Endothelial cell of umbilical vein (primary cell): ENCODE measurements at regions not wholly inside any gene's neighbourhood (a gene's known extent, or its start where the extent isn't known, plus 50 kb on each side); places are given as distances from the start of the nearest gene placed in this dataset.

Source experiments
- BruUV-seq: library from RNA; stranded (reverse); fragments of 400-500 nt; replicated peaks from 2 replicates; lab custom pipeline; 2021; lab: Mats Ljungman, UMichigan
- CTCF ChIA-PET: fragments of 300-600, 350-600 bp; sonication (Branson Sonifier 250); formaldehyde crosslinking; loops from one replicate; lab custom pipeline; 2021; ENCODE audit warnings: antibody characterized with exemption, inconsistent platforms; lab: Charles Lee
- POLR2A ChIA-PET: fragments of 300-600, 350-600 bp; sonication (Branson Sonifier 250); formaldehyde crosslinking; loops from one replicate; lab custom pipeline; 2021; ENCODE audit warnings: antibody characterized with exemption, inconsistent platforms; lab: Charles Lee
- DNase-seq: peaks from one replicate; pipeline ENCODE4 v3.0.0-alpha.2; 2011; ENCODE audit warnings: low read depth, low spot score
- FAIRE-seq: peaks from 2 replicates; lab custom pipeline; 2011; peaks lifted over from hg19 to GRCh38; lab: Jason Lieb, UNC
- H2AFZ ChIP-seq: 2 replicates; pipeline ENCODE4 v1.6.0; 2012; ENCODE audit warnings: low read depth, low read length, control low read depth, inconsistent platforms
- H3K27ac ChIP-seq: 2 replicates; pipeline ENCODE4 v1.5.1; 2011; ENCODE audit warnings: low read depth, mild to moderate bottlenecking, control low read depth, low read length, moderate library complexity; ENCODE audit not compliant: insufficient read depth
- H3K27me3 ChIP-seq, 2 experiments: 2 replicates each; pipeline versions ENCODE4 v1.6.0 to v1.6.1; 2011; ENCODE audit warnings: low read length in 2 of 2, mixed read lengths in 1 of 2; ENCODE audit not compliant: control insufficient read depth in 2 of 2, insufficient read depth in 2 of 2
- H3K36me3 ChIP-seq, 2 experiments: 2 replicates in 1 of 2; 3 replicates in 1 of 2; pipeline ENCODE4 v1.5.1; 2011; ENCODE audit warnings: low read length in 2 of 2, mild to moderate bottlenecking in 1 of 2, moderate library complexity in 1 of 2; ENCODE audit not compliant: control insufficient read depth in 2 of 2, insufficient read depth in 2 of 2; ENCODE audit errors: extremely low read depth in 1 of 2
- H3K4me1 ChIP-seq: 3 replicates; pipeline ENCODE4 v1.5.1; 2011; ENCODE audit warnings: mild to moderate bottlenecking, low read length; ENCODE audit not compliant: control insufficient read depth, insufficient read depth; ENCODE audit errors: extremely low read depth
- H3K4me2 ChIP-seq: 2 replicates; pipeline ENCODE4 v1.6.1; 2011; ENCODE audit warnings: low read length, control low read depth, mixed read lengths; ENCODE audit not compliant: insufficient read depth
- H3K4me3 ChIP-seq, 3 experiments: fragments of 200-600 bp in 1 of 3; sonication (generic), shearing (Covaris generic) in 1 of 3; replicated peaks in 1 of 3; 2 replicates each; pipeline ENCODE4 v1.5.1; 2011 to 2016; ENCODE audit warnings: control low read depth in 3 of 3, low read length in 3 of 3, mild to moderate bottlenecking in 2 of 3, inconsistent platforms in 1 of 3, low read depth in 1 of 3, moderate library complexity in 1 of 3; ENCODE audit not compliant: insufficient read depth in 1 of 3
- H3K79me2 ChIP-seq: 2 replicates; pipeline ENCODE4 v1.6.0; 2012; ENCODE audit warnings: low read length, inconsistent platforms; ENCODE audit not compliant: control insufficient read depth, insufficient read depth
- H3K9ac ChIP-seq: replicated peaks from 2 replicates; pipeline ENCODE3; 2011; ENCODE audit warnings: low read length, control low read depth; ENCODE audit not compliant: insufficient read depth; ENCODE audit errors: extremely low read depth
- H3K9me1 ChIP-seq: replicated peaks from 3 replicates; pipeline ENCODE4 v1.6.0; 2011; ENCODE audit warnings: mild to moderate bottlenecking, low read length; ENCODE audit not compliant: control insufficient read depth, insufficient read depth; ENCODE audit errors: extremely low read depth
- H3K9me3 ChIP-seq: replicated peaks from 2 replicates; pipeline ENCODE4 v1.5.1; 2012; ENCODE audit warnings: low read length, inconsistent platforms; ENCODE audit not compliant: control insufficient read depth, insufficient read depth
- H4K20me1 ChIP-seq: replicated peaks from 2 replicates; pipeline ENCODE3; 2011; ENCODE audit warnings: mild to moderate bottlenecking, low read length; ENCODE audit not compliant: control insufficient read depth, insufficient read depth; ENCODE audit errors: extremely low read depth
- CTCF ChIP-seq, 2 donors: IDR thresholded peaks; 1 replicate in 1 of 2; 2 replicates in 1 of 2; pipeline ENCODE4 v1.5.1; 2011; ENCODE audit warnings: low read length in 2 of 2, mild to moderate bottlenecking in 2 of 2, moderate library complexity in 2 of 2, control low read depth in 1 of 2, inconsistent platforms in 1 of 2, low read depth in 1 of 2; ENCODE audit not compliant: insufficient read depth in 1 of 2; ENCODE audit errors: extremely low read depth in 1 of 2
- EZH2 ChIP-seq: IDR thresholded peaks from 2 replicates; pipeline ENCODE4 v1.6.1; 2012; ENCODE audit warnings: borderline replicate concordance, low read depth, mild to moderate bottlenecking, moderate library complexity, low read length, inconsistent platforms; ENCODE audit not compliant: severe bottlenecking
- FOS ChIP-seq: IDR thresholded peaks from 2 replicates; pipeline ENCODE4 v1.6.1; 2011; ENCODE audit warnings: mild to moderate bottlenecking, low read length, moderate library complexity, borderline replicate concordance; ENCODE audit not compliant: insufficient read depth
- GATA2 ChIP-seq: IDR thresholded peaks from 2 replicates; pipeline ENCODE4 v1.7.0; 2011; ENCODE audit warnings: low read depth, mild to moderate bottlenecking, moderate library complexity, mixed read lengths, low read length; ENCODE audit not compliant: insufficient read length, insufficient read depth
- JUN ChIP-seq: IDR thresholded peaks from 2 replicates; pipeline ENCODE4 v1.6.1; 2011; ENCODE audit warnings: borderline replicate concordance, low read depth; ENCODE audit not compliant: insufficient read length, insufficient read depth
- MAX ChIP-seq: IDR thresholded peaks from 2 replicates; pipeline ENCODE4 v1.6.1; 2011; ENCODE audit not compliant: insufficient read depth, insufficient read length
- MYC ChIP-seq: IDR thresholded peaks from one replicate; pipeline ENCODE4 v1.6.1; 2011; ENCODE audit warnings: mild to moderate bottlenecking, low read depth, low read length
- POLR2A ChIP-seq: IDR thresholded peaks from 2 replicates; pipeline ENCODE4 v1.6.1; 2012; ENCODE audit warnings: low read depth, mild to moderate bottlenecking, control low read depth, low read length
- POLR2AphosphoS5 ChIP-seq: IDR thresholded peaks from 2 replicates; pipeline ENCODE4 v1.6.1; 2012; ENCODE audit warnings: low read depth, mild to moderate bottlenecking, control low read depth, low read length, moderate library complexity; ENCODE audit not compliant: insufficient read depth
- dilution Hi-C: fragments of 300-500 bp; cut with MboI; formaldehyde crosslinking; loops from one replicate; pipeline ENCODE4 v1.15.0; 2019; ENCODE audit warnings: low sequenced_read_pairs; ENCODE audit not compliant: extremely low pct_ligation_motif_present
- intact Hi-C: fragments of 100-400 bp; cut with micrococcal nuclease; formaldehyde crosslinking; loops from one replicate; pipeline ENCODE4 v1.10.0; 2022

- H3K9me1 ChIP-seq: no peaks in the 10 kb centered on the region
- H3K79me2 ChIP-seq: no peaks in the 10 kb centered on the region
- no peak overlapping the region for H3K27ac ChIP-seq
- H3K27me3 ChIP-seq: no peaks in the 10 kb centered on the region
- no TSS peak for BruUV-seq
- no peak overlapping the region for H3K9ac ChIP-seq
- H4K20me1 ChIP-seq: no peaks in the 10 kb centered on the region
- no peak for TF ChIP-seq CTCF (IDR thresholded peaks at IDR 0.05; ENCODE audit: extremely low read depth in 1 of 2, insufficient read depth in 1 of 2, low read depth in 1 of 2, low read length in 2 of 2)
- TF ChIP-seq POLR2A: no peak
- TF ChIP-seq POLR2AphosphoS5: no peak
- TF ChIP-seq GATA2: no peak
- TF ChIP-seq FOS: no peak
- TF ChIP-seq JUN: no peak
- TF ChIP-seq EZH2: no peak
- TF ChIP-seq MYC: no peak
- TF ChIP-seq MAX: no peak
- ChIA-PET POLR2A (no interaction called here), CTCF (no interaction called here)
- H3K4me3 ChIP-seq: no peak overlapping the region
- H2AFZ ChIP-seq: no peak overlapping the region
- DNase-seq: no peak
- H3K36me3 ChIP-seq: no peaks in the 10 kb centered on the region
- dilution Hi-C loops (no loop called here), intact Hi-C loops (no loop called here)
- no peak overlapping the region for H3K4me2 ChIP-seq
- FAIRE-seq: no peak
- no peaks in the 10 kb centered on the region for H3K9me3 ChIP-seq
- H3K4me1 ChIP-seq: no peaks in the 10 kb centered on the region
These were observed 257.2 kb downstream of the YTHDC2 start for GRCh38 chr5:113770648-113771047.
